Osteoblast (primary cell): ENCODE measurements at regions not wholly inside any gene's neighbourhood (a gene's known extent, or its start where the extent isn't known, plus 50 kb on each side); places are given as distances from the start of the nearest gene placed in this dataset.

Source experiments
- DNase-seq: peaks from one replicate; pipeline ENCODE4 v3.0.0; 2011; ENCODE audit warnings: low spot score, mixed read lengths; ENCODE audit not compliant: insufficient read length; ENCODE audit errors: missing footprints
- H2AFZ ChIP-seq: 2 replicates; pipeline ENCODE4 v1.6.0; 2011; ENCODE audit warnings: mild to moderate bottlenecking, low read length
- H3K27ac ChIP-seq: 2 replicates; pipeline ENCODE4 v1.5.1; 2011; ENCODE audit warnings: mild to moderate bottlenecking, low read depth, low read length, moderate library complexity
- H3K27me3 ChIP-seq: 2 replicates; pipeline ENCODE4 v1.6.0; 2012; ENCODE audit warnings: mild to moderate bottlenecking, control low read depth, inconsistent platforms, low read length, moderate library complexity; ENCODE audit not compliant: insufficient read depth
- H3K36me3 ChIP-seq: 2 replicates; pipeline ENCODE4 v1.5.1; 2011; ENCODE audit warnings: mild to moderate bottlenecking, low read length, control low read depth, moderate library complexity; ENCODE audit not compliant: insufficient read depth
- H3K4me1 ChIP-seq: 2 replicates; pipeline ENCODE4 v1.5.1; 2011; ENCODE audit warnings: mild to moderate bottlenecking, low read length, control low read depth, moderate library complexity; ENCODE audit not compliant: insufficient read depth
- H3K4me2 ChIP-seq: 2 replicates; pipeline ENCODE4 v1.6.0; 2011; ENCODE audit warnings: mild to moderate bottlenecking, low read length; ENCODE audit not compliant: insufficient read depth
- H3K4me3 ChIP-seq: fragments of 200-600 bp; sonication (generic); 3 replicates; pipeline ENCODE4 v1.5.1; 2012; ENCODE audit warnings: mild to moderate bottlenecking, low read length, inconsistent platforms; ENCODE audit not compliant: insufficient read depth
- H3K79me2 ChIP-seq: 2 replicates; pipeline ENCODE4 v1.6.0; 2012; ENCODE audit warnings: mild to moderate bottlenecking, low read length, control low read depth, inconsistent platforms; ENCODE audit not compliant: insufficient read depth
- H3K9me3 ChIP-seq: 2 replicates; pipeline ENCODE4 v1.5.1; 2011; ENCODE audit warnings: low read depth, low read length, control low read depth
- H4K20me1 ChIP-seq: 2 replicates; pipeline ENCODE4 v1.6.0; 2012; ENCODE audit warnings: mild to moderate bottlenecking, low read length, control low read depth; ENCODE audit not compliant: insufficient read depth
- TF ChIP-seq, protein P1 (sequence below): IDR thresholded peaks from 2 replicates; pipeline ENCODE4 v1.5.1; 2011; ENCODE audit warnings: mild to moderate bottlenecking, low read depth, low read length, moderate library complexity; ENCODE audit errors: extremely low read depth

DNA sequence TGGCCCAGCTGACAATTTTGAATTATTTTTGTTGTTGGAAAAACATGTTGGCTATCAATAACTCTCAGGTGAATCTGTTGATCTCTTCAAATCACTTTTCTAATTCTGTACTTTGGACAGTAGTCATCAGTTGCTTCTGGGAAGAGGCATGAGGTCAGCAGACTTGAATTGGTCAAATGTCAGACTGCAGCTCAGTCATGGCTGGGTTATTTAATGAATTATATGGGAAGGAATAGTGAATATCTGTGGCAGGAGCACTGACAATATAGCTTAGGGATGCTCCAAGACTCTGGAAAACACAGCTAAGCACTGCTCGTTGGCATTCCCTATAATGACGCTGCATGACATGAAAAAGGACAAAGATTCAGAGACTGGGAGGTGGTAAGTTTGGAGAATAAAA lies 98.8 kb upstream of the GAP43 start:
- no peaks in the 10 kb centered on the region for H3K27me3 ChIP-seq
- no peak for DNase-seq
- H4K20me1 ChIP-seq: no peaks in the 10 kb centered on the region
- no peak overlapping the region for H3K4me2 ChIP-seq
- H2AFZ ChIP-seq: no peak overlapping the region
- H3K9me3 ChIP-seq: no peaks in the 10 kb centered on the region
- no peaks in the 10 kb centered on the region for H3K79me2 ChIP-seq
- no peak overlapping the region for H3K27ac ChIP-seq
- no peaks in the 10 kb centered on the region for H3K4me1 ChIP-seq
- no peaks in the 10 kb centered on the region for H3K36me3 ChIP-seq
- no peak overlapping the region for H3K4me3 ChIP-seq
- TF ChIP-seq, protein P1, sequence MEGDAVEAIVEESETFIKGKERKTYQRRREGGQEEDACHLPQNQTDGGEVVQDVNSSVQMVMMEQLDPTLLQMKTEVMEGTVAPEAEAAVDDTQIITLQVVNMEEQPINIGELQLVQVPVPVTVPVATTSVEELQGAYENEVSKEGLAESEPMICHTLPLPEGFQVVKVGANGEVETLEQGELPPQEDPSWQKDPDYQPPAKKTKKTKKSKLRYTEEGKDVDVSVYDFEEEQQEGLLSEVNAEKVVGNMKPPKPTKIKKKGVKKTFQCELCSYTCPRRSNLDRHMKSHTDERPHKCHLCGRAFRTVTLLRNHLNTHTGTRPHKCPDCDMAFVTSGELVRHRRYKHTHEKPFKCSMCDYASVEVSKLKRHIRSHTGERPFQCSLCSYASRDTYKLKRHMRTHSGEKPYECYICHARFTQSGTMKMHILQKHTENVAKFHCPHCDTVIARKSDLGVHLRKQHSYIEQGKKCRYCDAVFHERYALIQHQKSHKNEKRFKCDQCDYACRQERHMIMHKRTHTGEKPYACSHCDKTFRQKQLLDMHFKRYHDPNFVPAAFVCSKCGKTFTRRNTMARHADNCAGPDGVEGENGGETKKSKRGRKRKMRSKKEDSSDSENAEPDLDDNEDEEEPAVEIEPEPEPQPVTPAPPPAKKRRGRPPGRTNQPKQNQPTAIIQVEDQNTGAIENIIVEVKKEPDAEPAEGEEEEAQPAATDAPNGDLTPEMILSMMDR: no peak

DNA sequence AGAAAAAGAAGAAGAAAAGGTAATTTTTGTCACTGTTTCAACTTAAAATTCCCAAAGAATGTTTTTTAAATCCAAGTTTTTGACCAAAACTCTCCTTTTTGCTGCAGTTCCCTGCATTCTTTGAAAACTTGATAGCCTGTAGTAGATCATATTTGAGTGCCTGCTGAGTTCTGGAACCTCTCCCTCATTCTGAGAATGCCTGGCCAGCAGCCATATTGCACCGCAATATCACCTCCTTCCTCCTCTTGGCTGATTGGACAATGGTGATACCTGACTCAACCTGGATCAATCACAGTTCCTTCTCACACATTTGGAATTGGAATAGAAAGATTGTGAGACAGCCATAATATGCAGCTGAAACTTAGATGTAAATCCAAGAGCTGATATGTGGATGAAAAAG lies 97.6 kb upstream of the GAP43 start:
- Histone ChIP-seq H3K36me3 (no peaks in the 10 kb centered on the region), H3K4me3 (no peak overlapping the region), H3K9me3 (no peaks in the 10 kb centered on the region), H3K4me1 (no peaks in the 10 kb centered on the region), H4K20me1 (no peaks in the 10 kb centered on the region), H3K27me3 (no peaks in the 10 kb centered on the region), H2AFZ (no peak overlapping the region), H3K27ac (no peak overlapping the region), H3K79me2 (no peaks in the 10 kb centered on the region), H3K4me2 (no peak overlapping the region)
- DNase-seq: no peak
- TF ChIP-seq, protein P1: no peak

DNA sequence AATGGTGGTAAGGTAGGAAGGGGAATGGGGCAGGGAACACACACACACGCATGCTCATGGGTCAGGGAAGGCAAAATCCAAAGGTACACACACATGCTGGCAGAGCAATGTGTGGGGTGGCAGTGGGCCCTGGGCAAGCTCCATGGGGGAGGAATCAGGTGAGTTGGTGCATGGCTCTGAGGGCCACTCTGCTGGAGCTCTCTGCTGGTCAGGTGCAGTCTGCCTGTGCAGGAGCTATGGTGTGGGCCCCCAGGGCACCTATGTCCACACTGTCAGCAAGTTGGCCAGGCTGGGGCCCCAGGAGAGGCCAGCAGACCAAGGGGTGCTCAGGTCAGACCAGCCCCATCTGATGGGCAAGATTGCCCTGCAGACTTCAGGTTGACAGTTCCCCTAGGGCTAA lies 90.1 kb upstream of the GAP43 start:
- Histone ChIP-seq H3K4me2 (no peak overlapping the region), H3K4me1 (no peaks in the 10 kb centered on the region), H3K4me3 (no peak overlapping the region), H3K9me3 (no peaks in the 10 kb centered on the region), H3K36me3 (no peaks in the 10 kb centered on the region), H3K79me2 (no peaks in the 10 kb centered on the region), H2AFZ (no peak overlapping the region), H4K20me1 (no peaks in the 10 kb centered on the region), H3K27ac (no peak overlapping the region), H3K27me3 (no peaks in the 10 kb centered on the region)
- DNase-seq: no peak
- TF ChIP-seq, protein P1: no peak

DNA sequence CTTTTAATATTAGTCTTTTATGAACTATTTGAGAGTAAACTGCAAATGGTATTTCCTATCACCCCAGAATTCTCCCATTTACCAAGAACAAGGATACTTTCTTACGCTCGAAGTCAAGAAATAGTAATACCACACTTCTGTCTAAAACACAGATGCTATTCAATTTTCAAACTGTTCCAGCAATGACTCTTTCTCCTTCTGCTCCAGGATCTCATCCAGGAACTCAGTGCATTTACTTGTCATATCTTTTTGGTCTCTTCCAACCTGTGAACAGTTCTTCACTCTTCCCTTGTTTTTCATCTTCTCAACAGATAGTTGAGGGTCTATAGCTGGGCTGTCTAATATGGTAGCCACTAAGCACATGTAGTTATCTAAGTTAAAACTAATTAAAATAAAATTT lies 87.1 kb upstream of the GAP43 start:
- no peak overlapping the region for H3K27ac ChIP-seq
- H2AFZ ChIP-seq: no peak overlapping the region
- no peaks in the 10 kb centered on the region for H3K9me3 ChIP-seq
- no peak overlapping the region for H3K4me3 ChIP-seq
- H3K27me3 ChIP-seq: no peaks in the 10 kb centered on the region
- H3K36me3 ChIP-seq: no peaks in the 10 kb centered on the region
- TF ChIP-seq, protein P1: no peak
- H3K4me1 ChIP-seq: no peaks in the 10 kb centered on the region
- H3K79me2 ChIP-seq: no peaks in the 10 kb centered on the region
- no peak for DNase-seq
- H4K20me1 ChIP-seq: no peaks in the 10 kb centered on the region
- H3K4me2 ChIP-seq: no peak overlapping the region
